HK-2 (cell line): ENCODE measurements at regions not wholly inside any gene's neighbourhood (a gene's known extent, or its start where the extent isn't known, plus 50 kb on each side); places are given as distances from the start of the nearest gene placed in this dataset.
"Not testable (repeated sequence)": the region's sequence is repeated elsewhere in the genome, so short reads cannot be mapped to it uniquely, and the experiment has no call there.

Experiments
- DNase-seq: peaks from one replicate; pipeline ENCODE4 v3.0.0-alpha.2; 2018; ENCODE audit not compliant: unreplicated experiment

DNA sequence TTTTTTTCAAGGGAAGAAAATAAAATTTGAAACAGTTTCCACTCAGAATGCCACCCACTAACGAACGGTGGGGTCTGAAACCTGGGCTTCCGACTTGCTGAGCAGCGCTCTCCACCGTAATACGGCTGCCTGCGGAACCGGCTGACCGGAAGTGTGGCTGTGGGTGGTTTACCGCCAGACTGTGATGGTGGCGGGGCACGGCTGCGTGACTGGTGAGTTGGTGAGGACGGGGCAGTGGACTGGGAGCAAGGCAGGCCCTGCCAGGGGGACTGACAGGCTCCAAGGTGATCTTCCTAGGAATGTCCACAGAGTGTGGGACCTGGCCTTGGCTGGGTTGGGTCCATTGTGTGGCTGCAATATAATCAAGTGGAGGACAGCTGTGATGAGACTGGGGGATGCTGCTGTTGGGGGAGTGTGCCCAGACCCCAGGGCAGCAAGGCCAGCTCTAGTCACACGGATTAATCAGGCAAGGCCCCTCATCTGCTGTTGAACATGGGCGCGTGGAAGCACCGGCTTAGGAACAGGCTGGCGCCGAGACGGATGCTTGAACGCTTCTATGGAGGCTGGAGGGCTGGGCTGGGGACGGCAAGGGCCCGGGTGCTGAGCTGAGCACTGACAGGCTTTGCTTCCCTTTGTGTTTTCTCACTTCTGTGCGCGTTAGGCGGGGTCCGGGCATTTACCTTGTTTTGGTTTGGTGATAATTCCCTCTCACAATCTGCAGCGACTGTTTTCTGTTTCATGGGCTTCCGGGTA is 357.7 kb upstream of the SPRED2 start:
- DNase-seq, result no peak

DNA sequence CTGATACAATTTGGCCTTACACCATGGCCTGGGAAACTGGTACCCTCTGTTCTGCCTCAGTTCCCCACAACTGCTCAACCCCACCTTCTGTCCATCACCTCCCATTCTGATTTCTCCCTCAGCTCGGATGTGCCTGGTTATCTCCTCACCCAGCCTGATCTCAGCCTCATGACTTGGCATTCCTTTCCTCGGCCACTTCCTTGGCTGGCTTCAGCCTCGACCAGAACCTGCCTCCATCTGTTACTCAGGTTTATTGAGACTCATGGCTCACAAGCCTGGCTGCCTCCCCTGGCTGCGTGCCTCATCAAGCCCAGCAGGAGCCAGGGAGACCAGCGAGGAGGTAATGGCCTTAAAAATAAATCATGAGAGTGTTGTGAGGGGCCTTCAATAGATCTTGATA is 356.2 kb upstream of the SPRED2 start:
- no peak for DNase-seq

GRCh38 chr2:65786765-65787164 is 354.4 kb upstream of the SPRED2 start:
- no peak for DNase-seq

DNA sequence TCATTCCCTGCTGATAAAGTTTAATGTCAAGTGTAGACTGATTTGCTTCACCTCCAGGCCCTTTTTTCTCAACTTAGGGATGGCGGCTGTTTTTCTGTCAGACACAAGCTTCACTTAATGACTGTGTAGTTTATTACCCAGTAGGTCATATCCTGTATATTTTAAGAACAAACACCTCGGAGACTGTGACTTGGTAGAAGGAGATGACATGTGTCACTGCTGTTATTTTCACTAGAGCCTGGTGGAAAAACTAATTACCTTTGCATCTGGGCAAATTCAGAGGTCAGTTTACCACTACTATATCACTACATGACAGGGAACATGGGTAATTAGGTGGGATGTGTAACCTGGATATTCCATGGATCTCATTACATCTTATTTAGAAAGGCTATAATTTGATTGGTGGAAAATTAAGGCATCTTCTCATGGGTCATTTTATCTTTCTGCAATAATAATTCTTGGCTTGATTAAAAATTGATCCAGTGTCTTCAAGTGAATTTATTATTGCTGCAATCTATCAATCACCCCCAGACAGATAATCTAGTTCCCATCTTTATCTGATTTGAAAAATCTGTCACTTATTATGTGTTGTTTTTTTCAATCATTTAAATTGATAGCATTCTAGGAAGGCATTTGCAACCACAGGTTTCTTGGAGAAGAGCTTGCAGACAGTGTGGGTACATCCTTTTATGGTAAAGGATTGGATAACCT is 353.8 kb upstream of the SPRED2 start:
- no peak for DNase-seq

GRCh38 chr2:65782996-65783650 is 350.7 kb upstream of the SPRED2 start:
- DNase-seq, result no peak

DNA sequence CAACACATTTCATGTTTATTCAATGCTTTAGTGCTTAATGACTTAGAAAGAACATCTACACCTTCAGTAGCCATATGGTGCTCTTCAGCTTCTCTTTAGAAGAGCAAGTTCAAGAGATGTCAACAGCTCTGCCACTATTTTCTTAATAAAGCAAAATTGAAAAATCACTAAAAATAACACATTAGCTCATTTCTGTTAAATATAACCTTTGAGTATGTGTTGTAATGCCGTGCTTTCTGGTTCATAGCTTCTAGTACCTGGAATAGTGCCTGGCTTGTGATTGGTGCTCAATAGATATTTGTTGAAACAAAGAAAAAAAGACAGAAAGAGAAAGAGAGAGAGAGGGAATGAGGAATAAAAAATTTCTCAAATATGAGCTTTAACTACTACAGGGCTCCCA is 349.8 kb upstream of the SPRED2 start:
- DNase-seq, result no peak

- DNase-seq, result no peak
Measured at GRCh38 chr2:65781756-65782155, 349.4 kb upstream of the SPRED2 start.

DNA sequence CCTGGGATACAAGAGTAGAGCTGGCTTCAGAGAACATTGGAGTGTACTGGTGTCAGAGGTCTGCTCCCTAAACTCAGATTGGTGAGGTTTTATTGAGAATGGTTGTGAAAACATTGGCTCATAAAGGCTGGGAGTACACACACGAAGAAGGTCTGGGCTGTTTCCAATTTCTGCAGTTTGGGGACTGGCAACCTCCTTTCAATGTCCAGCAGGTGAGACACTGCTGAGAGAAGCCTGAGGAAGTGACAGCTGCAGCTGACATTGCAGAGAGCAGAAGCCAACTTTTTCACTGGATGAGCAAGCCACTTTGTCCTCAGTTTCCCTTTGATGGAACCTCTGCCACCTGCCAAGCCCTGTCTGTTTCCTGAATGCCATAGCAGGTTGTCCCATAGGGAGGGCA is 346.6 kb upstream of the SPRED2 start:
- no peak for DNase-seq

GRCh38 chr2:65778137-65778536 is 345.7 kb upstream of the SPRED2 start:
- no peak for DNase-seq

DNA sequence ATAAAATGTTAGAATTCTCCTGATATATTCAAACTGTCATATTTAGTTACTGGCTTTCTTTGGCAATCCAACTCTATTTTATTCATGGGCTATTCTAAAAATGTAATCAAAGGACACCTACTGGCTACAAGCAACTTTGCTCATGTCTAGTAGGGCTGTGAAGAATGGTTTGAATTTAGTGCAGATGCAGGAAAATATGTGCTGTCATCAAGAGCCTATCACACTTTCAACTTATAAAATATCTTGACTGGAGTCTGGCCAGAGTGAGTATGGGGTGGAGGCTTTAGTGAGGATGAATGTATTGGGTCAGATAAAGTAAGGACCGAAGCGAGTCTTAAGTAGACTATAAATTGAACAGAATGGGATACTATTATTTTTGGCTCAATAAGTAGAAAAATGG is 343.4 kb upstream of the SPRED2 start:
- DNase-seq, result no peak

DNA sequence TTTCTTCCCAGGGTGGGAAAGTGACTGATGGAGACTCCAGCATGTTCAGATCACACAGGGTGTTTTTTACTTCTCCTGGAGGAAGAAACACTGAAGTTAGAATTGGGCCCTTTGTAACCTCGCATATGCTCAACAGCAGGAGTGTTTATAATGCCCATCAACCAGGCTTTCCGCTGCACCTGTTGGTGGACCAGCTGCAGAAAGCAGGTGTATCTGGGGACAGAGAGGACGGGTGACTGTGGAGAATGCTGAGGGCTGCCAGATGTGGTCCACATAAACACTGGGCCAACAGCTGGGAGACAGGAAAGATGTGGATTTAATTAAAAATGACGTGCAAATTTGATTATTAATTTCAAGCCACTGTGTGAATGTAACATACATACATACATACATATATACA is 335.5 kb upstream of the SPRED2 start:
- DNase-seq, result no peak

DNA sequence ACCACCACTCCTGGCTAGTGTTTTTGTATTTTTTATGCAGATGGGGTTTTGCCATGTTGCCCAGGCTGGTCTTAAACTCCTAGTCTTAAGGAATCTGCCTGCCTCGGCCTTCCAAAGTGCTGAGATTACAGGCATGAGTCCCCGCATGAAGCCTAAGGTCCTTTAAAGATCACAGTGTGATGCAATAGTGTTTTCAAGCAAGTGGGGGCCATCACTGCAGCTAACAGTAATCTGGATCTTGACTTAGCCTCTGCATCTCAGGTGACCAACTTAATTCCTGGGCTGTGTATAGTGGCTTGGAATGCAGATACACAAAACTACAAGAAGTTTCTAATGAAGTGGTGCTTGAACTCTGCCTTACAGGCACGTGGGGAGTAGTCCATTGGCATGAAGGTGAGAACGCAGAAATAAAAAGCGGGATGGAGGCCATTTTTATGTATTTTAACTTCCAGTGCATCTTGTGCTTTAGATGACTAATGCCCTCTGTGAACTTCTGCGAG is 334.4 kb upstream of the SPRED2 start:
- no peak for DNase-seq

DNA sequence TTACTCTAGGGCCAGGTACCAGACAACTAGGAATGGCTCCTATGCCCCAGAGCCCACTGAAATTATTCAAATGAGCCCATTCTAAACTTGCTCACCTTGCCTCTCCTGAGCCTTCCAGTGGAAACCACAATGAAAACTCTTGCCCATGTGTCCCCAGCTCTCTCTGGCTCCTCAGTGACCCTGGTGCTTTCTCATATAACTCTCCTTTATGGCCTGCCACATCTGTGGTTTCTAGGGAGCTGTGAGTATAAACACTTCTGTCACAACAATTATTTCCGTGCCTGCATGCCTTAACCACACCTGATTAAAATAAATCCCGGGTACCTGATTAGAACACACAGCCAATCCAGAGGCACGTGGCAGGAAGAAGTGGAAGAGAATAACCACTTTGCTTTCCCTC is 333.0 kb upstream of the SPRED2 start:
- DNase-seq, result no peak

DNA sequence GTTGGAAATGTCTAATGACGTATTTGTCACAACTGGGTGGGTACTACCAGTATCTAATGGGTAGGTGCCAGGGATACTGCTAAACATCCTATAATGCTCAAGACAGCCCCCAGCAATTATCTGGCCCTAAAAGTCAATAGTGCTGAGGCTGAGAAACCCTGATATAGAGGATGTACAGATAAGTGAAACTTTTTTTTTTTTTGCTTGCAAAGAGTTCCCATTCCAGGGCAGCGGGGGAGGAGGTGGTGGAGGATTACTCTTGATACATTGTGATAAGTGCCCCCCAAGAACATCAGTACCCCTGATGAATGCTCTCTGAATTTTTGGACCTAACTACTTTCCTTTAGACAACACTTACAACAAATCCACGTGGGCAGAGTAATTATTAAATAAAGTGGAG is 329.7 kb upstream of the SPRED2 start:
- DNase-seq, result no peak

GRCh38 chr2:65754219-65754618 is 321.8 kb upstream of the SPRED2 start:
- DNase-seq, result no peak

- DNase-seq, result no peak
Measured at GRCh38 chr2:65751408-65751807, 319.0 kb upstream of the SPRED2 start.

DNA sequence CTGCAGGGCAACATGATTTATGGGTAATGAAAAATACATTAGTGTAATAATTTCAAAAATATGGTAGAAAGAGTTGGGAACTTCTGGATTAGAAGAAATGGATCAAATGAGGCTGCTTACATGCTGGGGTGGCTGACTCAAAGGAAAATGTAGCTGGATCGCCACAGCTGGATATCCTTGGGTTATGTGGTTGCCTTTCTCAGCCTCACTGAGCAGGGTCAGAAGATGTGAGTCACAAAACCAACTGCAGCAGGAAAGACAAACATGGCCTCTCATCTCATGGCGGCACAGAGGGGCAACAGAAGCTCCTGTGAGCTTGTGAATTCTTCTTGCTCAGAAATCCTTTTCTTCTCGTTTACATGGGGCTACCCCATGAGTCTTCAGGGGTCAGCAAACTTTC is 317.1 kb upstream of the SPRED2 start:
- peak; percentile 2 for DNase-seq

DNA sequence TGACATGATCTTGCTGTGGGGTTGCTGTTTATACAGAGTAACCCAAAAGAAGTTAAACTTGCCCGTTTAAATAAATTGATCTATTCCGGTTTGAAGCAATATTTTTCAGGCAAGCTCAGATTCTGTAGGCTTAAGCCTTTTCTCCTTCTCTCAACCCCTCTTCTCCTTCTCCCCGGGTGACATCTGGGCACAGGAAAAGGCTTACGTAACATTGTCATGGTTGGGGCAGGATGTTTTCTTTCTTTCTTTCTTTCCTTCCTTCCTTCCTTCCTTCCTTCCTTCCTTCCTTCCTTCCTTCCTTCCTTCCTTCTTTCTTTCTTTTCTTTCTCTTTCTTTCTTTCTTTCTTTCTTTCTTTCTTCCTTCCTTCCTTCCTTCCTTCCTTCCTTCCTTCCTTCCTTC is 315.5 kb upstream of the SPRED2 start:
- not testable (repeated sequence) for DNase-seq

- no peak for DNase-seq
Measured at GRCh38 chr2:65746931-65747675, 314.7 kb upstream of the SPRED2 start.

GRCh38 chr2:65744477-65745200 is 312.2 kb upstream of the SPRED2 start:
- DNase-seq, result no peak

GRCh38 chr2:65742977-65743376 is 310.6 kb upstream of the SPRED2 start:
- no peak for DNase-seq
